Activated T-cell treated with anti-CD3 and anti-CD28 coated beads, Interleukin-2, amount 50 U/mL, for 24 hours (primary cell): ENCODE measurements at regions not wholly inside any gene's neighbourhood (a gene's known extent, or its start where the extent isn't known, plus 50 kb on each side); places are given as distances from the start of the nearest gene placed in this dataset.
"Not testable (repeated sequence)": the region's sequence is repeated elsewhere in the genome, so short reads cannot be mapped to it uniquely, and the experiment has no call there.

Experiments used
- DNase-seq: peaks from one replicate; pipeline ENCODE4 v3.0.0-alpha.2; 2020
- H3K27ac Mint-ChIP-seq: 2 replicates; pipeline ENCODE4 v1.8.0; 2020; ENCODE audit warnings: mild to moderate bottlenecking, mixed read lengths
- H3K27me3 Mint-ChIP-seq: 2 replicates; pipeline ENCODE4 v1.8.0; 2020; ENCODE audit warnings: mixed read lengths
- H3K36me3 Mint-ChIP-seq: 2 replicates; pipeline ENCODE4 v1.8.0; 2020; ENCODE audit warnings: low read depth, mixed read lengths
- H3K4me1 Mint-ChIP-seq: 2 replicates; pipeline ENCODE4 v1.8.0; 2020; ENCODE audit warnings: low read depth, mixed read lengths
- H3K4me3 Mint-ChIP-seq: 2 replicates; pipeline ENCODE4 v1.8.0; 2020; ENCODE audit warnings: mild to moderate bottlenecking, moderate library complexity, mixed read lengths
- H3K9me3 Mint-ChIP-seq: 2 replicates; pipeline ENCODE4 v1.8.0; 2020; ENCODE audit warnings: mixed read lengths

GRCh38 chr18:10152475-10152874, 238.7 kb downstream of the VAPA start:
- peaks cover 5% of the 10 kb centered on the region for H3K9me3 Mint-ChIP-seq
- H3K27me3 Mint-ChIP-seq, result no peaks in the 10 kb centered on the region
- no peaks in the 10 kb centered on the region for H3K36me3 Mint-ChIP-seq
- no peak overlapping the region for H3K4me3 Mint-ChIP-seq
- no peaks in the 10 kb centered on the region for H3K4me1 Mint-ChIP-seq
- H3K27ac Mint-ChIP-seq, result no peak overlapping the region
- no peak for DNase-seq

GRCh38 chr18:10153924-10154752, 240.3 kb downstream of the VAPA start:
- Mint-ChIP-seq H3K27ac (no peak overlapping the region), H3K4me1 (no peaks in the 10 kb centered on the region), H3K9me3 (peaks cover 5% of the 10 kb centered on the region), H3K36me3 (no peaks in the 10 kb centered on the region), H3K27me3 (no peaks in the 10 kb centered on the region), H3K4me3 (no peak overlapping the region)
- DNase-seq, result no peak

GRCh38 chr18:10157706-10158105, 243.9 kb downstream of the VAPA start:
- Mint-ChIP-seq H3K36me3 (no peaks in the 10 kb centered on the region), H3K4me3 (no peak overlapping the region), H3K27ac (no peak overlapping the region), H3K27me3 (no peaks in the 10 kb centered on the region), H3K9me3 (peaks cover 2% of the 10 kb centered on the region), H3K4me1 (no peaks in the 10 kb centered on the region)
- DNase-seq, result no peak

GRCh38 chr18:10160251-10160650, 246.4 kb downstream of the VAPA start:
- Mint-ChIP-seq H3K27ac (no peak overlapping the region), H3K9me3 (peaks cover 2% of the 10 kb centered on the region), H3K4me3 (no peak overlapping the region), H3K36me3 (no peaks in the 10 kb centered on the region), H3K27me3 (no peaks in the 10 kb centered on the region), H3K4me1 (no peaks in the 10 kb centered on the region)
- no peak for DNase-seq

- no peaks in the 10 kb centered on the region for H3K4me1 Mint-ChIP-seq
Measured at GRCh38 chr18:10161315-10161714, 247.5 kb downstream of the VAPA start.

GRCh38 chr18:10162340-10162739, 248.5 kb downstream of the VAPA start:
- H3K4me3 Mint-ChIP-seq, result no peak overlapping the region
- no peak overlapping the region for H3K27ac Mint-ChIP-seq
- H3K9me3 Mint-ChIP-seq, result no peaks in the 10 kb centered on the region
- H3K36me3 Mint-ChIP-seq, result no peaks in the 10 kb centered on the region
- no peak for DNase-seq
- H3K27me3 Mint-ChIP-seq, result no peaks in the 10 kb centered on the region
- no peaks in the 10 kb centered on the region for H3K4me1 Mint-ChIP-seq

More at GRCh38 chr18:10161315-10161714, 247.5 kb downstream of the VAPA start:
- H3K4me3 Mint-ChIP-seq, result no peak overlapping the region
- H3K27ac Mint-ChIP-seq, result no peak overlapping the region
- H3K9me3 Mint-ChIP-seq, result no peaks in the 10 kb centered on the region
- H3K27me3 Mint-ChIP-seq, result no peaks in the 10 kb centered on the region
- H3K36me3 Mint-ChIP-seq, result no peaks in the 10 kb centered on the region
- DNase-seq, result no peak

- no peaks in the 10 kb centered on the region for H3K4me1 Mint-ChIP-seq
- no peak overlapping the region for H3K27ac Mint-ChIP-seq
- H3K4me3 Mint-ChIP-seq, result no peak overlapping the region
Measured at GRCh38 chr18:10164271-10165071, 250.7 kb downstream of the VAPA start.

GRCh38 chr18:10166164-10166807, 252.5 kb downstream of the VAPA start:
- H3K4me1 Mint-ChIP-seq, result no peaks in the 10 kb centered on the region
- no peak overlapping the region for H3K27ac Mint-ChIP-seq
- DNase-seq, result no peak
- no peaks in the 10 kb centered on the region for H3K9me3 Mint-ChIP-seq
- no peak overlapping the region for H3K4me3 Mint-ChIP-seq
- H3K27me3 Mint-ChIP-seq, result no peaks in the 10 kb centered on the region
- no peaks in the 10 kb centered on the region for H3K36me3 Mint-ChIP-seq

More at GRCh38 chr18:10164271-10165071, 250.7 kb downstream of the VAPA start:
- no peak for DNase-seq
- no peaks in the 10 kb centered on the region for H3K27me3 Mint-ChIP-seq
- H3K9me3 Mint-ChIP-seq, result no peaks in the 10 kb centered on the region
- H3K36me3 Mint-ChIP-seq, result no peaks in the 10 kb centered on the region

- Mint-ChIP-seq H3K27ac (no peak overlapping the region), H3K27me3 (no peaks in the 10 kb centered on the region), H3K4me1 (no peaks in the 10 kb centered on the region), H3K36me3 (no peaks in the 10 kb centered on the region), H3K9me3 (no peaks in the 10 kb centered on the region), H3K4me3 (no peak overlapping the region)
- no peak for DNase-seq
Measured at GRCh38 chr18:10167759-10168158, 253.9 kb downstream of the VAPA start.

- no peak overlapping the region for H3K4me3 Mint-ChIP-seq
- H3K9me3 Mint-ChIP-seq, result no peaks in the 10 kb centered on the region
- no peaks in the 10 kb centered on the region for H3K27me3 Mint-ChIP-seq
- H3K36me3 Mint-ChIP-seq, result no peaks in the 10 kb centered on the region
- H3K27ac Mint-ChIP-seq, result no peak overlapping the region
- no peak for DNase-seq
- no peaks in the 10 kb centered on the region for H3K4me1 Mint-ChIP-seq
Measured at GRCh38 chr18:10168477-10168876, 254.7 kb downstream of the VAPA start.

- DNase-seq, result no peak
- H3K36me3 Mint-ChIP-seq, result no peaks in the 10 kb centered on the region
- H3K27me3 Mint-ChIP-seq, result no peaks in the 10 kb centered on the region
- H3K9me3 Mint-ChIP-seq, result no peaks in the 10 kb centered on the region
- H3K27ac Mint-ChIP-seq, result no peak overlapping the region
- H3K4me3 Mint-ChIP-seq, result no peak overlapping the region
- no peaks in the 10 kb centered on the region for H3K4me1 Mint-ChIP-seq
Measured at GRCh38 chr18:10169064-10169562, 255.3 kb downstream of the VAPA start.

- no peak for DNase-seq
- no peak overlapping the region for H3K4me3 Mint-ChIP-seq
- H3K27ac Mint-ChIP-seq, result no peak overlapping the region
- no peaks in the 10 kb centered on the region for H3K9me3 Mint-ChIP-seq
- no peaks in the 10 kb centered on the region for H3K27me3 Mint-ChIP-seq
- H3K4me1 Mint-ChIP-seq, result no peaks in the 10 kb centered on the region
- no peaks in the 10 kb centered on the region for H3K36me3 Mint-ChIP-seq
Measured at GRCh38 chr18:10169814-10170213, 256.0 kb downstream of the VAPA start.

GRCh38 chr18:10170375-10170774, 256.6 kb downstream of the VAPA start:
- H3K36me3 Mint-ChIP-seq, result no peaks in the 10 kb centered on the region
- no peak for DNase-seq

GRCh38 chr18:10175333-10175732, 261.5 kb downstream of the VAPA start:
- not testable (repeated sequence) for H3K36me3 Mint-ChIP-seq, DNase-seq, H3K27me3 Mint-ChIP-seq, H3K9me3 Mint-ChIP-seq, H3K27ac Mint-ChIP-seq, H3K4me3 Mint-ChIP-seq
- peaks cover 11% of the 10 kb centered on the region for H3K4me1 Mint-ChIP-seq

More at GRCh38 chr18:10170375-10170774, 256.6 kb downstream of the VAPA start:
- Mint-ChIP-seq H3K9me3 (no peaks in the 10 kb centered on the region), H3K4me3 (no peak overlapping the region), H3K27ac (no peak overlapping the region), H3K27me3 (no peaks in the 10 kb centered on the region), H3K4me1 (no peaks in the 10 kb centered on the region)
